ENCODE measurements at regions not wholly inside any gene's neighbourhood (a gene's known extent, or its start where the extent isn't known, plus 50 kb on each side); places are given as distances from the start of the nearest gene placed in this dataset.

GRCh38 chr15:69552057-69552815 lies 99.6 kb downstream of the RPLP1 start:
- TF ChIP-seq, protein P1, sequence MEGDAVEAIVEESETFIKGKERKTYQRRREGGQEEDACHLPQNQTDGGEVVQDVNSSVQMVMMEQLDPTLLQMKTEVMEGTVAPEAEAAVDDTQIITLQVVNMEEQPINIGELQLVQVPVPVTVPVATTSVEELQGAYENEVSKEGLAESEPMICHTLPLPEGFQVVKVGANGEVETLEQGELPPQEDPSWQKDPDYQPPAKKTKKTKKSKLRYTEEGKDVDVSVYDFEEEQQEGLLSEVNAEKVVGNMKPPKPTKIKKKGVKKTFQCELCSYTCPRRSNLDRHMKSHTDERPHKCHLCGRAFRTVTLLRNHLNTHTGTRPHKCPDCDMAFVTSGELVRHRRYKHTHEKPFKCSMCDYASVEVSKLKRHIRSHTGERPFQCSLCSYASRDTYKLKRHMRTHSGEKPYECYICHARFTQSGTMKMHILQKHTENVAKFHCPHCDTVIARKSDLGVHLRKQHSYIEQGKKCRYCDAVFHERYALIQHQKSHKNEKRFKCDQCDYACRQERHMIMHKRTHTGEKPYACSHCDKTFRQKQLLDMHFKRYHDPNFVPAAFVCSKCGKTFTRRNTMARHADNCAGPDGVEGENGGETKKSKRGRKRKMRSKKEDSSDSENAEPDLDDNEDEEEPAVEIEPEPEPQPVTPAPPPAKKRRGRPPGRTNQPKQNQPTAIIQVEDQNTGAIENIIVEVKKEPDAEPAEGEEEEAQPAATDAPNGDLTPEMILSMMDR (conservative IDR thresholded peaks at IDR 0.05) = no peak
- no peak for TF ChIP-seq EZH2 (IDR thresholded peaks at IDR 0.05; ENCODE audit: low read depth)

Measured in PC-9 (cell line).